ENCODE measurements at regions not wholly inside any gene's neighbourhood (a gene's known extent, or its start where the extent isn't known, plus 50 kb on each side); places are given as distances from the start of the nearest gene placed in this dataset.

DNA sequence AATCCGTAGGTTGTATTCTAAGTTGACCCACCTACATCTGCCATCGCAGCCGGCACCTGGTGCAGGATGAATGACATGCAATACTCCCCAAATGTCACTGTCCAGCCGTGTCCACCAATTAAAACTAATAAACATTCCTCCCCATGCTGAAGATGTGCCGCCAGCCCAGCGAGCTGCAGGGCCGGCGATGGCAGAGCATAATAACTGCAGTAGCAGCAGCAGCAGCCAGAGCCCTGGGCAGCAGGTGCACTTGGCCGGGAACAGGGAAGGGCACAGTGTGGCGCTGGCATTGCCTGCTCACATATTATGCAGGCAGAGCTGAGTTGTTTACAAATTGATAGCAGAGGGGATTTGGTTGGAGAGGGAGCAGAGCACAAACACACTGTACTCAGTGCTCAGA is 754.9 kb downstream of the OLFM4 start:
- H3K4me3 Mint-ChIP-seq, result no peak overlapping the region
- TF ChIP-seq, protein P1, sequence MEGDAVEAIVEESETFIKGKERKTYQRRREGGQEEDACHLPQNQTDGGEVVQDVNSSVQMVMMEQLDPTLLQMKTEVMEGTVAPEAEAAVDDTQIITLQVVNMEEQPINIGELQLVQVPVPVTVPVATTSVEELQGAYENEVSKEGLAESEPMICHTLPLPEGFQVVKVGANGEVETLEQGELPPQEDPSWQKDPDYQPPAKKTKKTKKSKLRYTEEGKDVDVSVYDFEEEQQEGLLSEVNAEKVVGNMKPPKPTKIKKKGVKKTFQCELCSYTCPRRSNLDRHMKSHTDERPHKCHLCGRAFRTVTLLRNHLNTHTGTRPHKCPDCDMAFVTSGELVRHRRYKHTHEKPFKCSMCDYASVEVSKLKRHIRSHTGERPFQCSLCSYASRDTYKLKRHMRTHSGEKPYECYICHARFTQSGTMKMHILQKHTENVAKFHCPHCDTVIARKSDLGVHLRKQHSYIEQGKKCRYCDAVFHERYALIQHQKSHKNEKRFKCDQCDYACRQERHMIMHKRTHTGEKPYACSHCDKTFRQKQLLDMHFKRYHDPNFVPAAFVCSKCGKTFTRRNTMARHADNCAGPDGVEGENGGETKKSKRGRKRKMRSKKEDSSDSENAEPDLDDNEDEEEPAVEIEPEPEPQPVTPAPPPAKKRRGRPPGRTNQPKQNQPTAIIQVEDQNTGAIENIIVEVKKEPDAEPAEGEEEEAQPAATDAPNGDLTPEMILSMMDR (conservative IDR thresholded peaks at IDR 0.05), result no peak
- peaks cover 33% of the 10 kb centered on the region for H3K4me1 Mint-ChIP-seq
- Histone ChIP-seq H3K27ac (ENCODE audit: low read depth, low read length) (no peak overlapping the region), H3K9me3 (ENCODE audit: control insufficient read depth, low read length) (peaks cover 6% of the 10 kb centered on the region), H3K9ac (ENCODE audit: extremely low read depth, low read length, poor library complexity, severe bottlenecking) (no peak overlapping the region), H3K4me1 (ENCODE audit: control insufficient read depth, insufficient read depth, low read length) (peaks cover 9% of the 10 kb centered on the region), H3K27me3 (ENCODE audit: control insufficient read depth, insufficient read depth, low read length, poor library complexity, severe bottlenecking) (peaks cover 77% of the 10 kb centered on the region), H3K36me3 (ENCODE audit: control insufficient read depth, insufficient read depth, low read length) (no peaks in the 10 kb centered on the region), H3K4me3 (ENCODE audit: low read length) (no peak overlapping the region)
- no peak overlapping the region for H3K27ac Mint-ChIP-seq
- 89 to 97% methylated on average over 5 to 10 of the region's 10 CpGs for WGBS, 2 experiments (ENCODE audit: insufficient coverage in 1 of 2, insufficient read length in 1 of 2)
- H3K27me3 Mint-ChIP-seq (ENCODE audit: insufficient read depth), result peaks cover 92% of the 10 kb centered on the region
- peak; percentile 46 for DNase-seq
- H3K9me3 Mint-ChIP-seq, result peaks cover 3% of the 10 kb centered on the region
- H3K36me3 Mint-ChIP-seq (ENCODE audit: low read depth), result no peaks in the 10 kb centered on the region

DNA sequence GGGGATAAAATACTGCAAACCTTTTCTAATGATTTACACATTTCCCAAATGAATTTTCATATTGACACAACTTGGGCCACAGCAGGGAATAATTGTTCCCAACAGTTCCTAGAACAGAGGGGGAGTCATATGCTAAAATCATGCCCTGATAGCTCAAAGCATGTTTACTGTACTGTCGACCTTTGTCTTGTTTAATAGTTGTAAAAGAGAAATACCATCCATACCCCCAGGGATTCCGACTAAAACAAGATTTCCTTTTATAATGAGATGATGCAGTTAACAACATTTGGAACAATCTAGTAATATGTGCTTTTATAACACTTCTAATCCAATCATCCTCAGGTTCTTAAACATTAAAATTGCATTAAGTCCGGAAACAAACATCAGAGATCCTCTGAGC is 759.7 kb downstream of the OLFM4 start:
- no peaks in the 10 kb centered on the region for H3K36me3 Mint-ChIP-seq (ENCODE audit: low read depth)
- TF ChIP-seq, protein P1 (conservative IDR thresholded peaks at IDR 0.05), result no peak
- peaks cover 23% of the 10 kb centered on the region for H3K4me1 Mint-ChIP-seq
- H3K4me3 Mint-ChIP-seq, result no peak overlapping the region
- Histone ChIP-seq H3K36me3 (ENCODE audit: control insufficient read depth, insufficient read depth, low read length) (no peaks in the 10 kb centered on the region), H3K4me1 (ENCODE audit: control insufficient read depth, insufficient read depth, low read length) (peaks cover 2% of the 10 kb centered on the region), H3K9ac (ENCODE audit: extremely low read depth, low read length, poor library complexity, severe bottlenecking) (no peak overlapping the region), H3K27me3 (ENCODE audit: control insufficient read depth, insufficient read depth, low read length, poor library complexity, severe bottlenecking) (peaks cover 44% of the 10 kb centered on the region), H3K9me3 (ENCODE audit: control insufficient read depth, low read length) (peaks cover 6% of the 10 kb centered on the region), H3K27ac (ENCODE audit: low read depth, low read length) (no peak overlapping the region), H3K4me3 (ENCODE audit: low read length) (no peak overlapping the region)
- no peak for DNase-seq
- H3K9me3 Mint-ChIP-seq, result peaks cover 3% of the 10 kb centered on the region
- H3K27ac Mint-ChIP-seq, result no peak overlapping the region
- H3K27me3 Mint-ChIP-seq (ENCODE audit: insufficient read depth), result peaks cover 60% of the 10 kb centered on the region
- 82 to 89% methylated on average over 1 of the region's 3 CpGs for WGBS, 2 experiments (ENCODE audit: insufficient coverage in 1 of 2, insufficient read length in 1 of 2)

- peaks cover 6% of the 10 kb centered on the region for H3K9me3 ChIP-seq (ENCODE audit: control insufficient read depth, low read length)
- H3K4me3 Mint-ChIP-seq, result no peak overlapping the region
- no peak overlapping the region for H3K27ac ChIP-seq (ENCODE audit: low read depth, low read length)
- DNase-seq, result no peak
- no peak overlapping the region for H3K27ac Mint-ChIP-seq
- H3K9ac ChIP-seq (ENCODE audit: extremely low read depth, low read length, poor library complexity, severe bottlenecking), result no peak overlapping the region
- H3K27me3 Mint-ChIP-seq (ENCODE audit: insufficient read depth), result peaks cover 2% of the 10 kb centered on the region
- H3K36me3 Mint-ChIP-seq (ENCODE audit: low read depth), result no peaks in the 10 kb centered on the region
- H3K4me3 ChIP-seq (ENCODE audit: low read length), result no peak overlapping the region
- 89 to 94% methylated on average over 4 to 5 of the region's 5 CpGs for WGBS, 2 experiments (ENCODE audit: insufficient coverage in 1 of 2, insufficient read length in 1 of 2)
- H3K27me3 ChIP-seq (ENCODE audit: control insufficient read depth, insufficient read depth, low read length, poor library complexity, severe bottlenecking), result no peaks in the 10 kb centered on the region
- no peaks in the 10 kb centered on the region for H3K36me3 ChIP-seq (ENCODE audit: control insufficient read depth, insufficient read depth, low read length)
- TF ChIP-seq, protein P1 (conservative IDR thresholded peaks at IDR 0.05), result no peak
- no peaks in the 10 kb centered on the region for H3K9me3 Mint-ChIP-seq
- peaks cover 4% of the 10 kb centered on the region for H3K4me1 ChIP-seq (ENCODE audit: control insufficient read depth, insufficient read depth, low read length)
- no peaks in the 10 kb centered on the region for H3K4me1 Mint-ChIP-seq
Observed at GRCh38 chr13:53800011-53800410, 771.4 kb downstream of the OLFM4 start.
